ENCODE measurements at regions not wholly inside any gene's neighbourhood (a gene's known extent, or its start where the extent isn't known, plus 50 kb on each side); places are given as distances from the start of the nearest gene placed in this dataset.

- H3K4me1 ChIP-seq (ENCODE audit: insufficient read depth, low read length) = no peaks in the 10 kb centered on the region
- H3K4me2 ChIP-seq (ENCODE audit: low read depth, low read length) = no peak overlapping the region
- BruUV-seq (replicated peaks) = no TSS peak
- H3K4me3 ChIP-seq (replicated peaks in 1 of 3; ENCODE audit: insufficient read depth in 1 of 3, low read depth in 2 of 3, low read length in 3 of 3) = no peak overlapping the region
- CTCF ChIA-PET (ENCODE audit: low intra/inter-chr PET ratio, low total read pairs) = no interaction called here
- no peak overlapping the region for H3K9ac ChIP-seq (ENCODE audit: insufficient read depth, low read depth, low read length)
- no peak overlapping the region for H2AFZ ChIP-seq (ENCODE audit: low read length)
- no peak for DNase-seq (ENCODE audit: low spot score)
- POLR2A ChIA-PET = no interaction called here
- intact Hi-C loops (cut with micrococcal nuclease; ENCODE audit: unreplicated experiment) = no loop called here
- no peaks in the 10 kb centered on the region; a peak in 1 of 5 replicates for H3K27me3 ChIP-seq (ENCODE audit: control insufficient read depth in 1 of 2, insufficient read depth in 2 of 2, low read length in 2 of 2)
- WGBS (ENCODE audit: low lambda C conversion rate) = 13% methylated on average over 3 of the region's 3 CpGs
- H4K20me1 ChIP-seq (ENCODE audit: insufficient read depth, low read length) = no peaks in the 10 kb centered on the region
- no peak for FAIRE-seq
- no peaks in the 10 kb centered on the region for H3K9me3 ChIP-seq (ENCODE audit: low read length)
- H3K27ac ChIP-seq (ENCODE audit: extremely low read length, insufficient read depth, low read length) = no peak overlapping the region
- no peaks in the 10 kb centered on the region for H3K36me3 ChIP-seq (replicated peaks in 1 of 2; ENCODE audit: control insufficient read depth in 1 of 2, insufficient read depth in 2 of 2, low read length in 2 of 2)
- in situ Hi-C loops (cut with HindIII; ENCODE audit: extremely low pct_ligation_motif_present, low pct_unique_long_range_greater_than_20kb) = no loop called here
- ATAC-seq = no peak
- H3K79me2 ChIP-seq (ENCODE audit: insufficient read depth, low read length) = no peaks in the 10 kb centered on the region
- TF ChIP-seq FOXC1 (CRISPR knock-in tag; IDR thresholded peaks at IDR 0.05; ENCODE audit: borderline replicate concordance) (no peak), ZBTB8A (CRISPR knock-in tag; IDR thresholded peaks at IDR 0.05; ENCODE audit: borderline replicate concordance, low read depth) (no peak), NFATC3 (CRISPR knock-in tag; IDR thresholded peaks at IDR 0.05) (no peak), CHCHD3 (CRISPR knock-in tag; IDR thresholded peaks at IDR 0.05) (no peak), HMG20A (CRISPR knock-in tag; IDR thresholded peaks at IDR 0.05; ENCODE audit: borderline replicate concordance) (no peak), KDM2A (CRISPR knock-in tag; IDR thresholded peaks at IDR 0.05; ENCODE audit: borderline replicate concordance, low read depth) (no peak), ZNF12 (CRISPR knock-in tag; IDR thresholded peaks at IDR 0.05) (no peak), RARA (CRISPR knock-in tag; IDR thresholded peaks at IDR 0.05) (no peak), ZSCAN29 (CRISPR knock-in tag; conservative IDR thresholded peaks at IDR 0.05) (no peak), NCOA2 (CRISPR knock-in tag; IDR thresholded peaks at IDR 0.05) (no peak), KDM1A (CRISPR knock-in tag; IDR thresholded peaks at IDR 0.05) (no peak), ZFP82 (CRISPR knock-in tag; IDR thresholded peaks at IDR 0.05; ENCODE audit: borderline replicate concordance) (no peak), ZNF773 (CRISPR knock-in tag; IDR thresholded peaks at IDR 0.05; ENCODE audit: borderline replicate concordance) (no peak), TAF15 (IDR thresholded peaks at IDR 0.05; ENCODE audit: low read depth, low read length, poor library complexity, severe bottlenecking) (no peak)
- TF ChIP-seq, protein P1, sequence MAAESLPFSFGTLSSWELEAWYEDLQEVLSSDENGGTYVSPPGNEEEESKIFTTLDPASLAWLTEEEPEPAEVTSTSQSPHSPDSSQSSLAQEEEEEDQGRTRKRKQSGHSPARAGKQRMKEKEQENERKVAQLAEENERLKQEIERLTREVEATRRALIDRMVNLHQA (CRISPR knock-in tag; IDR thresholded peaks at IDR 0.05) = no peak
- TF ChIP-seq, protein P2, sequence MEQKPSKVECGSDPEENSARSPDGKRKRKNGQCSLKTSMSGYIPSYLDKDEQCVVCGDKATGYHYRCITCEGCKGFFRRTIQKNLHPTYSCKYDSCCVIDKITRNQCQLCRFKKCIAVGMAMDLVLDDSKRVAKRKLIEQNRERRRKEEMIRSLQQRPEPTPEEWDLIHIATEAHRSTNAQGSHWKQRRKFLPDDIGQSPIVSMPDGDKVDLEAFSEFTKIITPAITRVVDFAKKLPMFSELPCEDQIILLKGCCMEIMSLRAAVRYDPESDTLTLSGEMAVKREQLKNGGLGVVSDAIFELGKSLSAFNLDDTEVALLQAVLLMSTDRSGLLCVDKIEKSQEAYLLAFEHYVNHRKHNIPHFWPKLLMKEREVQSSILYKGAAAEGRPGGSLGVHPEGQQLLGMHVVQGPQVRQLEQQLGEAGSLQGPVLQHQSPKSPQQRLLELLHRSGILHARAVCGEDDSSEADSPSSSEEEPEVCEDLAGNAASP (CRISPR knock-in tag; IDR thresholded peaks at IDR 0.05; ENCODE audit: borderline replicate concordance) = no peak
- TF ChIP-seq, protein P3, sequence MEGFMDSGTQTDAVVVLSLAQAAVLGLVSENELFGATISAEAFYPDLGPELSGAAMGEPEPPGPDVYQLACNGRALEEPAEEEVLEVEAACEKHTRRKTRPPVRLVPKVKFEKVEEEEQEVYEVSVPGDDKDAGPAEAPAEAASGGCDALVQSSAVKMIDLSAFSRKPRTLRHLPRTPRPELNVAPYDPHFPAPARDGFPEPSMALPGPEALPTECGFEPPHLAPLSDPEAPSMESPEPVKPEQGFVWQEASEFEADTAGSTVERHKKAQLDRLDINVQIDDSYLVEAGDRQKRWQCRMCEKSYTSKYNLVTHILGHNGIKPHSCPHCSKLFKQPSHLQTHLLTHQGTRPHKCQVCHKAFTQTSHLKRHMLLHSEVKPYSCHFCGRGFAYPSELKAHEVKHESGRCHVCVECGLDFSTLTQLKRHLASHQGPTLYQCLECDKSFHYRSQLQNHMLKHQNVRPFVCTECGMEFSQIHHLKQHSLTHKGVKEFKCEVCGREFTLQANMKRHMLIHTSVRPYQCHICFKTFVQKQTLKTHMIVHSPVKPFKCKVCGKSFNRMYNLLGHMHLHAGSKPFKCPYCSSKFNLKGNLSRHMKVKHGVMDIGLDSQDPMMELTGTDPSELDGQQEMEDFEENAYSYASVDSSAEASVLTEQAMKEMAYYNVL (CRISPR knock-in tag; IDR thresholded peaks at IDR 0.05; ENCODE audit: borderline replicate concordance) = no peak
- TF ChIP-seq, protein P4, sequence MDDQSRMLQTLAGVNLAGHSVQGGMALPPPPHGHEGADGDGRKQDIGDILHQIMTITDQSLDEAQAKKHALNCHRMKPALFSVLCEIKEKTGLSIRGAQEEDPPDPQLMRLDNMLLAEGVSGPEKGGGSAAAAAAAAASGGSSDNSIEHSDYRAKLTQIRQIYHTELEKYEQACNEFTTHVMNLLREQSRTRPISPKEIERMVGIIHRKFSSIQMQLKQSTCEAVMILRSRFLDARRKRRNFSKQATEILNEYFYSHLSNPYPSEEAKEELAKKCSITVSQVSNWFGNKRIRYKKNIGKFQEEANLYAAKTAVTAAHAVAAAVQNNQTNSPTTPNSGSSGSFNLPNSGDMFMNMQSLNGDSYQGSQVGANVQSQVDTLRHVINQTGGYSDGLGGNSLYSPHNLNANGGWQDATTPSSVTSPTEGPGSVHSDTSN (CRISPR knock-in tag; IDR thresholded peaks at IDR 0.05; ENCODE audit: borderline replicate concordance) = no peak
These were observed 327.1 kb downstream of the EPHA4 start for GRCh38 chr2:221245045-221245444.
